HG03460 (cell line): ENCODE measurements at regions not wholly inside any gene's neighbourhood (a gene's known extent, or its start where the extent isn't known, plus 50 kb on each side); places are given as distances from the start of the nearest gene placed in this dataset.

ENCODE experiments used
- ATAC-seq: cut with Tn5 transposase; IDR thresholded peaks from one replicate; pipeline ENCODE4 v1.9.1; 2021; ENCODE audit not compliant: unreplicated experiment

DNA sequence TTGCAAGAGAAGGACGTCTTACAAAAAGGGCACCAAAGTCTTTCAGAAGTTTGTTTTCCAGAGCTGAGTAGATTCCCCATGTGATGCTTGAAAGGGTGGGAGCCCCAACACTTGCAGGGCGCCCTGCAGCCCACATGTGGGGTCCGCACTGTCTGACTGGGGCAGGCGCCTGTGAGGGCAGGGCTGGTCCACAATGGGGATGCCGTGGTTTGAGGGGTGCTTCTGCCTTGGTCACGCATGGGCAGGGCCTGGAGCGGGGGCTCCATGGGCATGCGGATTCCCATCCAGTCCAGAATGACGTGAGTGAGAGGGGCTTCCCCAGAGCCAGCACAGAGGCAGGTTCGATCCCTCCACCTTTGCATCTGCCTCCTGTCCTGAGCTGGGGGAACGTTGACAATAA, 101.5 kb upstream of the SHH start:
- no peak for ATAC-seq

- no peak for ATAC-seq
These were observed 101.0 kb upstream of the SHH start for GRCh38 chr7:155913291-155913690.

DNA sequence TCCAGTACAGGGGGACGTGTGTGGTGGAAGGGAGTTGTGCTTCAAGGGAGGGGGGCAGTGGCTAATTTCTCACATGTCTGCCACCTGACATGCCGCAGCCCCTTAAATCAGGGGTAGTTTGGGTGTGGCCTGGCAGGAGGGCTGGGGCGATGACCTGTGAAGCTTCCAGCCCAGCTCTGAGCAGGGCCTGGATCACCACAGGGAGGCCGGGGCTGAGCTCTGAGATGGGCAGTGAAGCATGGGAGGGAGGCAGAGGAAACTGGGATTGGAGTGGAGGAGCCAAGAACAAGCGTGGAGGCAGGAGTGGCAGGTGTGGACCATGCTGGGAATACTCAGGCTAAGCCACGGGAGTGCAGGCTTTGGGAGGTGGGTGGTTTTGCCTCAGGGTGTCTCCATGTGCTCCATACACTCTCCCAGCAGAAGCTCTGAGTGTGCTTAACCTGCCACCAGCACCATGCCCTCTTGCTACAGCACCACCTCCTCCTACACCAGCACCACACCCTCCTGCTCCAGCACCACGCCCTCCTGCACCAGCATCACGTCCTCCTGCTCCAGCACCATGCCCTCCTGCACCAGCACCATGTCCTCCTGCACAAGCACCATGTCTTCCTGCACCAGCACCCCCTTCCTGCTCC, 99.3 kb upstream of the SHH start:
- ATAC-seq = no peak

DNA sequence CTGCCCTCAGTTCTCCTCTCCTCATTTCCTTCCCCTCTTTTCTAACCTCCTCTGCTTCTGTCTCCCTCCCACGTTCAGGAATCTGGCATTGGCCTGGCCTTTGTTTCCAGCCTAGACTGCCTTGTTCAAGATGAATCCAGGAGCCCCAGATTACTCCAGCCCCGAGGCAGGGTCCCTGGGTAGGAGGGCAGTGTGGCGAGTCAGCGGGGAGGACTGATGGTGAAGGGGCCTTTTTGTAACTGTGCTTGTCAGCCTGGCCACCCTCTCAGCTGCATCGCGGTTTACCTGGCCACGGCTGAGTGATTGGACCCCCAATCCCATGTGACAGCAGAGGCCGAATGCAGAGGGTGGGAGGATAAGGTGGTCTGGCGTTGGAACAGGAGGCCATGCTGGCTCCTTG, 96.1 kb upstream of the SHH start:
- ATAC-seq = no peak

DNA sequence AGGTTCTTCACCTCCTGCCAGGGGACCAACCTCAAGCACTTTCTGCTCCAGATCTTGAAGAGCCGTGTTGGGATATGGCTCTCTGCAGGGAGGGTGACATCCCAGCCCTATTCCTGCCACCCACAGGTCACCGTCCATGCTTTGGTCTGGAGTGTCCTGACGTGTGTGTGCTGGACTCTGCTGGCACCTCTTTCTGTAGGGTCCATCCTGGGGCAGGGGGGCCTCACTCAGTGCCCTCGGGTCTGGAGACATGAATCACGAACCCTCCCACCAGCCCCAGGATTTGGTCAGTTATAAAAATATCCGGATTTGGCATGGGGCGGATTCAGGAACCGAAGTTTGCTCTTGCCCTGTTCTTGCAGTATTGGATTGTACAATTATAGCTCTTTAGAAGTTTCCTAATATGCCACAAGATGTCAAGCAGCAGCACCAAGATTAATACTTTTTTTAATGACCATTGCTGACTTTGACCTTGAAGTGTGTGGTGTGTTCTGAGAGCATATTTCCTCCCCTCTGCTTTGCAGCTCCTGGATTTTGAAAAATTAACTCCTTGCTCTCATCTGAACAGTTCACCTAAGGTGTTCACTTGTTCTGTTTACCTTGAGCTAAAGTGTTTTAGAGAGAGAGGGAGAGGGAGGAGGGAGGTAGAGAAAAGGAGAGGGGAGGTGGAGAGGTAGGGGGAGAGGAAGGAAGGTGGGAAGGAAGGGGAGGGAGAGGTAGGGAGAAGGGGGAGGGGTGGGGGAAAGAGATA, 95.4 kb upstream of the SHH start:
- ATAC-seq = no peak

DNA sequence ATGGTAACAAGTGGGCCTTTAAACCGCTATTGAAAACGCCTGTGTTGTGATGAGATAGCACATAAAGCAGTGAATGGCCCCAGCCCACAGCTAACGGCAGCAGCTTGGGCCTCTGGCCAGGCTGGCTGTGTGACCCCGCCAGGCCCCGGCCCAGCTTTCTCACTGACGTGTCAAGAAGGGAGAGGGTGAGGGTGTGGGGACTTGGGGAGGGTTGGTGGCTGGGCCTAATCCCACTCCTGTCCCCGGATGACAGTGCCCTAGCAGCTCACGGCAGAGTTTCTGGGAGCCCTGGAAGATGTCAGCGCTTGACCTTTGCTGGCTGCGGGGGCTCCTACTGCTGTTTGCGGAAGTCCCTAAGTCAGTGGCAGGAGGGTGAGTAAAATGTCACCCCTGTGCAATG, 88.9 kb upstream of the SHH start:
- ATAC-seq = no peak

- ATAC-seq = no peak
These were observed 87.3 kb upstream of the SHH start for GRCh38 chr7:155899596-155899995.

- ATAC-seq = no peak
These were observed 85.6 kb upstream of the SHH start for GRCh38 chr7:155897758-155898386.

DNA sequence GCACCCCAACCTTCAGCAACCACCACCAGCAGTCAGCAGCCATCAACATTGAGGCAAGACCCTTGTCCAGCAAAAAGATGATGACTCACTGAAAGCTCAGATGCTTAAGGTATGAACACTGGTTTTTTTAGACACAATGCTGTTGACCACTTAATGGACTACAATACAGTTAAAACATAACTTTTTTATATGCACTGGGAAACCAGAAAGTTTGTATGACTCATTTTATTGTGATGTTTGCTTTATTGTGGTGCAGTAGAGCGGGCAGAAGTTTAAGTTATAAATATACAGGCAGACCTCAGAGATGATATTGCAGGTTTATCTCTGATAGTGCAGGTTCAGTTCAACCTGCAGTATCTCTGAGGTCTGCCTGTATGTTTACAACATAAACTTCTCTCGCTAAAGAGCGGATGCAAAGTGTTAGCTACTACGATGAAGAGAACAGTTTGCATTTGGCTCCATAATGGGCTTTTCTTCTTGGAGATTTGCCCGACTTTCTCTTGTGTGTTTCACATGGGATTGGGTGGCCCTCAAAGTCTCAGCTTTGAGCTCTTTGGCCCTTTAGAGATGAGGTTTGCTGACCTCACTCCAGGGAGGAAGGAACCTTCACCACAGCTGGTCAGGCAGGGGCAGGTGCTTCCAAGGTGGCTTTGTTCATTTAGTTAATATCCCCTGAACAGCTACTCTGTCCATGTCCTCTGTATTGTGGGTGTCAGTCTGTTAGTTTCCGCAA, 84.4 kb upstream of the SHH start:
- ATAC-seq = no peak

- ATAC-seq = no peak
These were observed 81.4 kb upstream of the SHH start for GRCh38 chr7:155893664-155894063.

GRCh38 chr7:155893176-155893575, 80.9 kb upstream of the SHH start:
- ATAC-seq = no peak

DNA sequence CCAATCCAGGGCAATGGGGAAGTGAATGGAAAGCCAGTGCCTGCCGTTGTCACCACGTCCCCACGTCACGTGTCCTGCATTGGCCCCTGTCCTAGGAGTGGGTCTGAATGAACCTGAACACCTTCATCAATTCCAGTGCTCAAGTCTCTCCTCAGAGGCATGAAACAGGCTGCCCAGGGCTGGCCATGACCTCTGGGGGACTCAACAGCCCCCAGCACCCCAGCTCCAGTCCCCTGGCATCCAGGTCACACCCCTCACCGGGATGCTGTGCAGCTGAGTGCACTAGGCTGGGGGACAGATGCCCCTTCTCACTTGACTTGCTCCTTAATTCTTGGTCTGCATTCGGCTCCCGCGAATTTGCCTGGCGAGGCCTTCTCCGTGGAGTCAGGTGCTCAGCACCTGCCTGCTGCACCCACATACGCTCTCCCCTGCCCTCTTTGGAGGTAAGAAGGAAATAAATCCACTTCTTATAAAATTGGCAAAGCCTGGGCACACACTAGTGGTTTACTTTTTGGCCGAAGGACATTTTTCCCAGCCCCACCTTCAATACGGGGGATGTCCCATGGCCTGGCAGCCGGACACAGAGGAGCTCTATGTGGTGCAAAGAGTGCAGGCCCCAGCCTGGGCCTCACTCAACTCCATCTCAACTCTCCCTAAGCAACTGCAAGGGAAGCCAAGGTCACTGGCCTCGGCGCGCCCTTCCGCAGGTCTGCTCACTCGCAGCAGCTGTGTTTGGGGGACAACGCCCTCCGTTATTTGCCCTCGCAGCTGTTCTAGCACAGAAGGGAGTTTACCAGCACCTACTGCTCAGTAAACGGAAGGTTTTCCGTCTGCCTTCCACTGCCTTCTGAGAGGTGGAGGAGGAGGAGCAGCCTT, 77.6 kb upstream of the SHH start:
- no peak for ATAC-seq

- ATAC-seq = no peak
These were observed 74.9 kb upstream of the SHH start for GRCh38 chr7:155887174-155887525.

GRCh38 chr7:155886391-155887173, 74.3 kb upstream of the SHH start:
- ATAC-seq = no peak

GRCh38 chr7:155885167-155886155, 73.2 kb upstream of the SHH start:
- no peak for ATAC-seq

GRCh38 chr7:155884225-155885166, 72.2 kb upstream of the SHH start:
- no peak for ATAC-seq

GRCh38 chr7:155883491-155884224, 71.4 kb upstream of the SHH start:
- no peak for ATAC-seq
